Stomach (tissue), 8 donors: ENCODE measurements at regions not wholly inside any gene's neighbourhood (a gene's known extent, or its start where the extent isn't known, plus 50 kb on each side); places are given as distances from the start of the nearest gene placed in this dataset.
A peak's percentile ranks its signal among the peaks of the same experiment; 100 is the strongest.

Experiments
- DNase-seq, 2 donors: peaks; one replicate each; pipeline versions ENCODE4 v3.0.0 to v3.0.0-alpha.2; 2013 to 2019
- H3K27ac ChIP-seq, 5 donors: fragments of 200-600 bp in 4 of 5; sonication (generic) in 4 of 5; one replicate each; pipeline ENCODE4 v1.5.1; 2013 to 2019; ENCODE audit warnings: mild to moderate bottlenecking in 1 of 5, moderate library complexity in 1 of 5
- H3K27me3 ChIP-seq, 3 donors: fragments of 200-600 bp; sonication (generic); one replicate each; pipeline ENCODE4 v1.5.1; 2017 to 2019; ENCODE audit warnings: mixed run types in 1 of 3
- H3K36me3 ChIP-seq, 4 donors: fragments of 200-600 bp; sonication (generic); 1 replicate in 3 of 4; 2 replicates in 1 of 4; pipeline ENCODE4 v1.5.1; 2016 to 2019
- H3K4me1 ChIP-seq, 4 donors: fragments of 200-600 bp; sonication (generic); one replicate each; pipeline ENCODE4 v1.5.1; 2016 to 2019
- H3K4me3 ChIP-seq, 4 donors: fragments of 200-600 bp; sonication (generic) in 3 of 4; one replicate each; pipeline ENCODE4 v1.5.1; 2016 to 2019; ENCODE audit warnings: mild to moderate bottlenecking in 1 of 4
- H3K9me3 ChIP-seq, 4 donors: fragments of 200-600 bp; sonication (generic); one replicate each; pipeline ENCODE4 v1.5.1; 2016 to 2019
- EP300 ChIP-seq: sonication (generic); formaldehyde crosslinking; IDR thresholded peaks from one replicate; pipeline ENCODE4 v1.6.1; 2017; ENCODE audit warnings: antibody characterized with exemption
- POLR2A ChIP-seq, 4 donors: fragments of 450-650 bp; IDR thresholded peaks; one replicate each; pipeline ENCODE4 v1.6.1; 2016; ENCODE audit warnings: antibody characterized with exemption in 4 of 4, control low read depth in 2 of 4, mild to moderate bottlenecking in 1 of 4, moderate library complexity in 1 of 4
- POLR2AphosphoS5 ChIP-seq, 3 donors: sonication (generic); formaldehyde crosslinking; IDR thresholded peaks; one replicate each; pipeline ENCODE4 v1.6.1; 2016; ENCODE audit warnings: antibody characterized with exemption in 3 of 3
- WGBS, 5 donors: extraction: QIAGEN DNeasy Blood & Tissue Kit in 3 of 5; methylation state at CpG; one replicate each; pipeline versions ENCODE4 v1.1.5 to v1.1.7; 2013 to 2018; 5-methylcytosine and 5-hydroxymethylcytosine counted together
- intact Hi-C: fragments of 100-400 bp; cut with DNase I; formaldehyde crosslinking; loops from one replicate; pipeline ENCODE4 v1.15.1; 2023; ENCODE audit warnings: low total_unique reads
- TF ChIP-seq, protein P1 (sequence below), 7 experiments: fragments of 450-650 bp in 4 of 7; fragments of 200-600 bp in 3 of 7; sonication (generic) in 3 of 7; IDR thresholded peaks; one replicate each; pipeline ENCODE4 v1.5.1; 2016 to 2019; ENCODE audit warnings: antibody characterized with exemption in 7 of 7, control low read depth in 2 of 7, mild to moderate bottlenecking in 1 of 7
- donor health status: healthy with polysubstance abuse.
- donor health status: Bipolar disorder and iron deficiency.
- donor health status: healthy.

DNA sequence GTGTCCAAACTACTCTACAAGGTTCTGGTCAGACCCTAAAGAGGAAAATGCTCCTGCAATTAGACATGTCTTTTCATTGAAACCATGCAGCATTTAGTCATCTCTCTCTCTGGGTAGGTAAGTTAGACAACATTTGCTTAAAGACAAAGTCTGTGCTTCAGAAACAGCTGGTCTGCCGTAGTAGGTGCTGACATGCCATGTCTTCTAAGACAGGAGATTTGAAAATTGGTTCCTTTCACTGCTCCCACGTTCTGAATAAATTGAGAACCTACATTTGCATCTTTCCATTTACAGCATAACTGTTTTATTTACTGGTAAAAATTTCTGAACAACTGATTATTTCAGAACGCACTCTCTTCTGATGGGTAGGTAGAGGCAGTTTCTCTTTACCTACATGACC is 494.0 kb downstream of the EFNB2 start:
- no peaks in the 10 kb centered on the region for H3K36me3 ChIP-seq
- DNase-seq = no peak
- no peak overlapping the region for H3K27ac ChIP-seq
- H3K4me1 ChIP-seq = no peaks in the 10 kb centered on the region
- intact Hi-C loops = no loop called here
- H3K4me3 ChIP-seq = no peak overlapping the region
- H3K27me3 ChIP-seq = no peaks in the 10 kb centered on the region
- no peaks in the 10 kb centered on the region for H3K9me3 ChIP-seq
- TF ChIP-seq, protein P1, sequence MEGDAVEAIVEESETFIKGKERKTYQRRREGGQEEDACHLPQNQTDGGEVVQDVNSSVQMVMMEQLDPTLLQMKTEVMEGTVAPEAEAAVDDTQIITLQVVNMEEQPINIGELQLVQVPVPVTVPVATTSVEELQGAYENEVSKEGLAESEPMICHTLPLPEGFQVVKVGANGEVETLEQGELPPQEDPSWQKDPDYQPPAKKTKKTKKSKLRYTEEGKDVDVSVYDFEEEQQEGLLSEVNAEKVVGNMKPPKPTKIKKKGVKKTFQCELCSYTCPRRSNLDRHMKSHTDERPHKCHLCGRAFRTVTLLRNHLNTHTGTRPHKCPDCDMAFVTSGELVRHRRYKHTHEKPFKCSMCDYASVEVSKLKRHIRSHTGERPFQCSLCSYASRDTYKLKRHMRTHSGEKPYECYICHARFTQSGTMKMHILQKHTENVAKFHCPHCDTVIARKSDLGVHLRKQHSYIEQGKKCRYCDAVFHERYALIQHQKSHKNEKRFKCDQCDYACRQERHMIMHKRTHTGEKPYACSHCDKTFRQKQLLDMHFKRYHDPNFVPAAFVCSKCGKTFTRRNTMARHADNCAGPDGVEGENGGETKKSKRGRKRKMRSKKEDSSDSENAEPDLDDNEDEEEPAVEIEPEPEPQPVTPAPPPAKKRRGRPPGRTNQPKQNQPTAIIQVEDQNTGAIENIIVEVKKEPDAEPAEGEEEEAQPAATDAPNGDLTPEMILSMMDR (IDR thresholded peaks at IDR 0.05) = no peak
- no peak for TF ChIP-seq EP300
- TF ChIP-seq POLR2A (IDR thresholded peaks at IDR 0.05) = no peak
- no peak for TF ChIP-seq POLR2AphosphoS5 (IDR thresholded peaks at IDR 0.05)
- WGBS, 5 donors = 84 to 91% (median 87%) methylated on average over 3 of the region's 3 CpGs

DNA sequence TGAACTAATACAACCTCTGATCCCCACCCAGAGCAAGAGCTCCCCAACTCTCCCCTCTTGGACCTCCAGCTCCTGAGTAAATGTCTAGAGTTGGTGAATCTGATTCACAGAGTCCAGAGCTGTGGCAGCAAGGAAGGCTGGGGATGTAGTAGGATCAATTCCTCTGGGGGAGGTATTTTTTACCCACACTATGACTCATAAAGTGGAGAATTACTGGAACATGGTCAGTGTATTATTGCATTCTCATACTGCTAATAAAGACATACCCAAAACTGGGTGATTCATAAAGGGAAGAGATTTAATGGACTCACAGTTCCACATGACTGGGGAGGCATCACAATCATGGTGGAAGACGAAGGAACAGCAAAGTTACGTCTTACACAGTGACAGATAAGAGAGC is 496.7 kb downstream of the EFNB2 start:
- Histone ChIP-seq H3K27me3 (no peaks in the 10 kb centered on the region), H3K36me3 (no peaks in the 10 kb centered on the region), H3K4me3 (no peak overlapping the region), H3K27ac (no peak overlapping the region), H3K9me3 (no peaks in the 10 kb centered on the region), H3K4me1 (no peaks in the 10 kb centered on the region)
- WGBS, 5 donors = 90 to 100% (median 95%) methylated on average over 2 of the region's 2 CpGs
- intact Hi-C loops = no loop called here
- TF ChIP-seq POLR2AphosphoS5 (IDR thresholded peaks at IDR 0.05) (no peak), EP300 (no peak), POLR2A (IDR thresholded peaks at IDR 0.05) (no peak)
- TF ChIP-seq, protein P1 (IDR thresholded peaks at IDR 0.05) = no peak
- DNase-seq = no peak

DNA sequence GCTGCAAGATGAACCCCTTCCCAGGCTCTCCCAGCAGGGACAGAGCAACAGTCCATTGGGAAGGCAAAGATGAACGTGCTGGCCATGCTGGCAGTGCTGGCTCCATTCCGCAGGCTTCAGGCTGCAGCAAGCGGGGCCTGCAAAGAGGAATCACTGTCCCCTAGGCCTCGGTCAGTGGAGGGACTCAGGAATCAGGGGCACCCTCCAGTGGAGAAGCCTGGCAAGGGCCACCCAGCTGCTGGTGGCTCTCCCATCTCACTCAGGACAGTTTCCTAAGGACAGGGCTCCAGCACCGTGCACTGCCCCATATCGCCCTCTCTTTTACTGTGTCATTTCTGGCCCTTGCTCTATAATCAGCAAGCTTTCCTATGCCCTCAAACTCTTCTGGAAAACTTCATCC is 498.6 kb downstream of the EFNB2 start:
- 81 to 85% (median 83%) methylated on average over 3 to 6 of the region's 6 CpGs for WGBS, 5 donors
- Histone ChIP-seq H3K27ac (no peak overlapping the region), H3K4me3 (no peak overlapping the region), H3K36me3 (no peaks in the 10 kb centered on the region), H3K27me3 (no peaks in the 10 kb centered on the region), H3K9me3 (no peaks in the 10 kb centered on the region), H3K4me1 (no peaks in the 10 kb centered on the region)
- TF ChIP-seq POLR2A (IDR thresholded peaks at IDR 0.05) (no peak), EP300 (no peak), POLR2AphosphoS5 (IDR thresholded peaks at IDR 0.05) (no peak)
- TF ChIP-seq, protein P1 (IDR thresholded peaks at IDR 0.05) = no peak
- DNase-seq = peak in 1 of 2 donors; percentile 16
- intact Hi-C loops = no loop called here

DNA sequence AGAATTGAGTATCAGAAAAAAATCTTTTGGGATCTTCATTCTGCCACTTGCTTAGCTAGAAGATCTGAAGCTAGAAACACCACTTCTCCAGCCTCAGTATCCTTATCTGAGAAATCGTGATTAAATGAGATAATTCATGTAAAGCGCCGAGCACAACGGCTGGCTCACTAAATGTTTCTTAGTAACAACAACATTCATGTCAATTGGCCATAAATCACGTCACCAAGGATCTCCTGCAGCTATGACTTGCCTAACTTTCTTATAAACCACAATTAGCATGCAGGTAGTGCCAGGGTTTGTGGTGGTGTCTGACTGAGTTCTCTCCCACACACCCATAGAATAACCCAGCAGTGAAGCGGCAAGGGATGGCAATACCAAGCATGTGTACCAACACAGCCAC is 501.3 kb downstream of the EFNB2 start:
- TF ChIP-seq POLR2A (IDR thresholded peaks at IDR 0.05) (no peak), POLR2AphosphoS5 (IDR thresholded peaks at IDR 0.05) (no peak), EP300 (no peak)
- TF ChIP-seq, protein P1 (IDR thresholded peaks at IDR 0.05) = no peak
- H3K27ac ChIP-seq = no peak overlapping the region
- no peaks in the 10 kb centered on the region for H3K36me3 ChIP-seq
- H3K27me3 ChIP-seq = no peaks in the 10 kb centered on the region
- no peaks in the 10 kb centered on the region for H3K9me3 ChIP-seq
- DNase-seq = no peak
- intact Hi-C loops = no loop called here
- no peaks in the 10 kb centered on the region for H3K4me1 ChIP-seq
- WGBS, 5 donors = 49 to 64% (median 60%) methylated on average over 6 of the region's 6 CpGs
- no peak overlapping the region for H3K4me3 ChIP-seq
